Hepatocyte (in vitro differentiated cells): ENCODE measurements at regions not wholly inside any gene's neighbourhood (a gene's known extent, or its start where the extent isn't known, plus 50 kb on each side); places are given as distances from the start of the nearest gene placed in this dataset.

Experiments
- DNase-seq: peaks from one replicate; pipeline ENCODE4 v3.0.0-alpha.2; 2016; ENCODE audit warnings: low spot score
- H2AFZ ChIP-seq: fragments of 200-600 bp; sonication (generic); 2 replicates; pipeline ENCODE4 v1.6.0; 2016; ENCODE audit warnings: antibody characterized with exemption, mild to moderate bottlenecking
- H3K27ac ChIP-seq: fragments of 200-600 bp; sonication (generic); 2 replicates; pipeline ENCODE4 v1.5.1; 2016; ENCODE audit warnings: mild to moderate bottlenecking
- H3K27me3 ChIP-seq: fragments of 200-600 bp; sonication (generic); 2 replicates; pipeline ENCODE4 v1.6.1; 2016
- H3K36me3 ChIP-seq: fragments of 200-600 bp; sonication (generic); replicated peaks from 2 replicates; pipeline ENCODE4 v1.5.1; 2016; ENCODE audit warnings: low read depth; ENCODE audit not compliant: insufficient read depth
- H3K4me1 ChIP-seq: fragments of 200-600 bp; sonication (generic); 2 replicates; pipeline ENCODE4 v1.5.1; 2016; ENCODE audit warnings: mild to moderate bottlenecking, moderate library complexity; ENCODE audit not compliant: insufficient read depth
- H3K4me2 ChIP-seq: fragments of 200-600 bp; sonication (generic); 2 replicates; pipeline ENCODE4 v1.6.0; 2016
- H3K4me3 ChIP-seq: fragments of 200-600 bp; sonication (generic); 2 replicates; pipeline ENCODE4 v1.5.1; 2016; ENCODE audit warnings: mild to moderate bottlenecking
- H3K79me2 ChIP-seq: fragments of 200-600 bp; sonication (generic); 2 replicates; pipeline ENCODE4 v1.6.0; 2017; ENCODE audit warnings: mild to moderate bottlenecking
- H3K9me2 ChIP-seq: fragments of 200-600 bp; sonication (generic); replicated peaks from 2 replicates; pipeline ENCODE4 v1.6.0; 2017; ENCODE audit warnings: mild to moderate bottlenecking; ENCODE audit not compliant: insufficient read depth
- H3K9me3 ChIP-seq: fragments of 200-600 bp; sonication (generic); 2 replicates; pipeline ENCODE4 v1.5.1; 2016; ENCODE audit warnings: low read depth, mild to moderate bottlenecking
- H4K20me1 ChIP-seq: fragments of 200-600 bp; sonication (generic); 2 replicates; pipeline ENCODE4 v1.6.0; 2016; ENCODE audit warnings: mild to moderate bottlenecking; ENCODE audit not compliant: insufficient read depth, poor library complexity, severe bottlenecking
- EZH2 ChIP-seq: fragments of 200-600 bp; sonication (generic); IDR thresholded peaks from 2 replicates; pipeline ENCODE4 v1.6.1; 2016; ENCODE audit warnings: antibody characterized with exemption, mild to moderate bottlenecking, borderline replicate concordance
- EZH2phosphoT487 ChIP-seq: fragments of 200-600 bp; sonication (generic); IDR thresholded peaks from one replicate; pipeline ENCODE4 v1.6.1; 2018; ENCODE audit warnings: antibody characterized with exemption, mild to moderate bottlenecking, low read depth, moderate library complexity; ENCODE audit not compliant: unreplicated experiment, severe bottlenecking
- WGBS: methylation state at CpG from one replicate; pipeline ENCODE4 v1.1.6; 2016; ENCODE audit warnings: low lambda C conversion rate; ENCODE audit errors: missing lambda C conversion rate; 5-methylcytosine and 5-hydroxymethylcytosine counted together
- TF ChIP-seq, protein P1 (sequence below): fragments of 200-600 bp; sonication (generic); IDR thresholded peaks from 2 replicates; pipeline ENCODE4 v1.5.1; 2016; ENCODE audit warnings: antibody characterized with exemption, mild to moderate bottlenecking; ENCODE audit not compliant: poor library complexity

DNA sequence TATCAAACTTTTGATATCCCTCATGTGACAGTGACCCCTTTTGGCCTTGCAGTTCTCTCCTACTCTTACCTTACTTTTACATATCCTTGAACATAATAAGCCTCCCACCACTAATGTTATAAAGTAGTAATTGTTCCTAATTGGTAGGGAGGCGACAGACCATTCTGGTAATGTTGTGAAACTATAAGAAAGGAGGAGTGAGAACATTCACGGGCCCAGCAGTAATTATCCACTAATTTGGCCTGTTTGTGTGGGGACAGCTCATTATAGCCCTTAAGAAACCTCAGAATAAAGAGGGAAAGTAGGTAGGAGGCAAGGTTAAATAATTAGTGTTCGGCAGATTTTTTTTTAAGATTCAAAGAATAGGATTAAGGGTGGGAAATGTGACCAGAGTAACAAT lies 1046.5 kb upstream of the ARRDC3 start:
- WGBS: 83% methylated on average over 3 of the region's 3 CpGs
- H3K9me3 ChIP-seq: no peaks in the 10 kb centered on the region
- no peak overlapping the region for H3K27ac ChIP-seq
- H3K27me3 ChIP-seq: no peaks in the 10 kb centered on the region
- H3K36me3 ChIP-seq: no peaks in the 10 kb centered on the region
- H3K9me2 ChIP-seq: no peaks in the 10 kb centered on the region
- no peaks in the 10 kb centered on the region for H3K4me1 ChIP-seq
- H3K4me3 ChIP-seq: no peak overlapping the region
- no peaks in the 10 kb centered on the region for H3K79me2 ChIP-seq
- no peak overlapping the region for H3K4me2 ChIP-seq
- no peak for TF ChIP-seq EZH2phosphoT487
- DNase-seq: no peak
- no peaks in the 10 kb centered on the region for H4K20me1 ChIP-seq
- no peak overlapping the region for H2AFZ ChIP-seq

DNA sequence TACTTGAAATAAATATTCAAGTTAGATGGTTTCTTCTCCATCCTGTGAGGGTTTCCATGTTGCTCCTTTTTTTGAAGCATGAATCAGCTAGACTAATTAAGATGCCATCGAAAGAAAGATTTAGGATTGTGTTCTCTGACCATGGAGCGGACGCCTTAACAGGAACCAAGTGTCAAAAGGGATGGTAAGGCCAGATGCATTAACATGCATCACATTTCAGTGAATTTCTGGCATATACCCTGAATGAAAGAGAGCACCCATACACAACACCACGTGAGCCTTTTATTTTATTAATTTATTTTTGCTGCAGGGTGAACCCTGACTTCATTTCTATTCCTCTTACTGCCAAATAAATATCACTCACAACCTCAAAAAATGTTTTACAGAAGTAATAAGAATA lies 1045.3 kb upstream of the ARRDC3 start:
- Histone ChIP-seq H3K27ac (no peak overlapping the region), H3K4me1 (no peaks in the 10 kb centered on the region), H3K9me2 (no peaks in the 10 kb centered on the region), H3K4me2 (no peak overlapping the region), H3K4me3 (no peak overlapping the region), H2AFZ (no peak overlapping the region), H3K9me3 (no peaks in the 10 kb centered on the region), H3K27me3 (no peaks in the 10 kb centered on the region), H3K79me2 (no peaks in the 10 kb centered on the region), H4K20me1 (no peaks in the 10 kb centered on the region), H3K36me3 (no peaks in the 10 kb centered on the region)
- TF ChIP-seq EZH2: no peak
- TF ChIP-seq, protein P1, sequence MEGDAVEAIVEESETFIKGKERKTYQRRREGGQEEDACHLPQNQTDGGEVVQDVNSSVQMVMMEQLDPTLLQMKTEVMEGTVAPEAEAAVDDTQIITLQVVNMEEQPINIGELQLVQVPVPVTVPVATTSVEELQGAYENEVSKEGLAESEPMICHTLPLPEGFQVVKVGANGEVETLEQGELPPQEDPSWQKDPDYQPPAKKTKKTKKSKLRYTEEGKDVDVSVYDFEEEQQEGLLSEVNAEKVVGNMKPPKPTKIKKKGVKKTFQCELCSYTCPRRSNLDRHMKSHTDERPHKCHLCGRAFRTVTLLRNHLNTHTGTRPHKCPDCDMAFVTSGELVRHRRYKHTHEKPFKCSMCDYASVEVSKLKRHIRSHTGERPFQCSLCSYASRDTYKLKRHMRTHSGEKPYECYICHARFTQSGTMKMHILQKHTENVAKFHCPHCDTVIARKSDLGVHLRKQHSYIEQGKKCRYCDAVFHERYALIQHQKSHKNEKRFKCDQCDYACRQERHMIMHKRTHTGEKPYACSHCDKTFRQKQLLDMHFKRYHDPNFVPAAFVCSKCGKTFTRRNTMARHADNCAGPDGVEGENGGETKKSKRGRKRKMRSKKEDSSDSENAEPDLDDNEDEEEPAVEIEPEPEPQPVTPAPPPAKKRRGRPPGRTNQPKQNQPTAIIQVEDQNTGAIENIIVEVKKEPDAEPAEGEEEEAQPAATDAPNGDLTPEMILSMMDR: no peak
- TF ChIP-seq EZH2phosphoT487: no peak
- WGBS: 83% methylated on average over 4 of the region's 4 CpGs
- no peak for DNase-seq

DNA sequence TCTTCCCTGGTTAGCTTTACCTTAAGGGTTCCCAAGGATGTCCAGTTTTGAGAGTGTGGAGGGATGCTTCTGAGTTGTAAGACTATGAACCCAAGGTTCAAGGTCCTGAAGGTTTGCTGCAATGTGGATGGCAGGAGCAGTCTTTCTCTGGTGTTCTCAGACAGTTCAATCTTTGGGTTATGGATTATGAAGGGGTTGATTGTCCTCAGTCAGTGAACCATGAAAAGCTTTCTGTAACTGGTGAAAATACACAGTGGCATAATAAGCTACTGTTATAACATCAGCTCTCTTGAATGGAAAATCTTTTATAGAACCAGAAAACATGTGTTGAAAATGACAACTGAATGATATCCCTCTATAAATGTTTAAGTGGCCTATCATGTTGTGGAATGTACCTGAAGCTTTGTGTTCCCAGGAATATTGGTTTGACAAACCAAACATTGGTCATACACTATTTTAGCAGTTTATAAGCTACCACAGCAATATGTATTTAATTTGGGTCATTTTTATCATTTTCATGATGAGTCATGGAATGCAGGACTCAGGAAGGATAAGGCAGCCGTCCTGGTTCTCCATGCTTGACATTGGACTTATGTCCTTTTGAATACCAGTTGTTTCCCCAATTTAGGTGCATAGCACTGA lies 1041.8 kb upstream of the ARRDC3 start:
- Histone ChIP-seq H3K79me2 (no peaks in the 10 kb centered on the region), H3K4me2 (no peak overlapping the region), H3K9me2 (no peaks in the 10 kb centered on the region), H3K9me3 (peaks cover 3% of the 10 kb centered on the region), H3K27me3 (no peaks in the 10 kb centered on the region), H3K4me3 (no peak overlapping the region), H4K20me1 (no peaks in the 10 kb centered on the region), H3K4me1 (no peaks in the 10 kb centered on the region), H3K36me3 (no peaks in the 10 kb centered on the region), H3K27ac (no peak overlapping the region), H2AFZ (no peak overlapping the region)
- TF ChIP-seq, protein P1: no peak
- TF ChIP-seq EZH2 (no peak), EZH2phosphoT487 (no peak)
- 76% methylated on average over 1 of the region's 1 CpG for WGBS
- no peak for DNase-seq

DNA sequence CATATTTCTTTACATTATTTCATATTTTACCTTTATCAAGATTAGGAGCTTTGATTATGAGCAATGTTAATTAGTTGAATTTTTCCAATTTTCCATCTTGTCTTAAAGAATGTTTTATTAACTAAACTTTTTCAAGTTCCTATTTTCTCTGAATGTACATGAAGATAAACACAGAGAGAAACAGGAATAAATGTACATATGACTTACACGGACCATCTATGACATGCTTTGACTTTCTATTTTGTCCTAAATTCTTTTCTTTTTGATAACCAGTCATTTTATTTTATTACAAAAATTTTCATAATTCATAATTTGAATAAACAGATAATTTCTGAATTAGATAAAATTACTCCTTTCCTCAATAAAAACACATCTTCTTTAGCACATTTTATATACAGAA lies 1038.8 kb upstream of the ARRDC3 start:
- no peaks in the 10 kb centered on the region for H3K27me3 ChIP-seq
- DNase-seq: no peak
- H3K79me2 ChIP-seq: no peaks in the 10 kb centered on the region
- H3K4me3 ChIP-seq: no peak overlapping the region
- no peak overlapping the region for H3K4me2 ChIP-seq
- no peaks in the 10 kb centered on the region for H4K20me1 ChIP-seq
- TF ChIP-seq EZH2: no peak
- no peak for TF ChIP-seq EZH2phosphoT487
- TF ChIP-seq, protein P1: no peak
- H3K4me1 ChIP-seq: no peaks in the 10 kb centered on the region
- peaks cover 3% of the 10 kb centered on the region for H3K9me3 ChIP-seq
- no peak overlapping the region for H3K27ac ChIP-seq
- H2AFZ ChIP-seq: no peak overlapping the region
- whole genome bisulfite sequencing: 56% methylated on average over 1 of the region's 1 CpG
- no peaks in the 10 kb centered on the region for H3K36me3 ChIP-seq
- H3K9me2 ChIP-seq: no peaks in the 10 kb centered on the region
